Endothelial cell of umbilical vein (primary cell): ENCODE measurements at regions not wholly inside any gene's neighbourhood (a gene's known extent, or its start where the extent isn't known, plus 50 kb on each side); places are given as distances from the start of the nearest gene placed in this dataset.
A peak's percentile ranks its signal among the peaks of the same experiment; 100 is the strongest.
"Not testable (repeated sequence)": the region's sequence is repeated elsewhere in the genome, so short reads cannot be mapped to it uniquely, and the experiment has no call there.

Source experiments
- BruUV-seq: library from RNA; stranded (reverse); fragments of 400-500 nt; replicated peaks from 2 replicates; lab custom pipeline; 2021; lab: Mats Ljungman, UMichigan
- CTCF ChIA-PET: fragments of 300-600, 350-600 bp; sonication (Branson Sonifier 250); formaldehyde crosslinking; loops from one replicate; lab custom pipeline; 2021; ENCODE audit warnings: antibody characterized with exemption, inconsistent platforms; lab: Charles Lee
- POLR2A ChIA-PET: fragments of 300-600, 350-600 bp; sonication (Branson Sonifier 250); formaldehyde crosslinking; loops from one replicate; lab custom pipeline; 2021; ENCODE audit warnings: antibody characterized with exemption, inconsistent platforms; lab: Charles Lee
- DNase-seq: peaks from one replicate; pipeline ENCODE4 v3.0.0-alpha.2; 2011; ENCODE audit warnings: low read depth, low spot score
- FAIRE-seq: peaks from 2 replicates; lab custom pipeline; 2011; peaks lifted over from hg19 to GRCh38; lab: Jason Lieb, UNC
- H2AFZ ChIP-seq: 2 replicates; pipeline ENCODE4 v1.6.0; 2012; ENCODE audit warnings: low read depth, low read length, control low read depth, inconsistent platforms
- H3K27ac ChIP-seq: 2 replicates; pipeline ENCODE4 v1.5.1; 2011; ENCODE audit warnings: low read depth, mild to moderate bottlenecking, control low read depth, low read length, moderate library complexity; ENCODE audit not compliant: insufficient read depth
- H3K27me3 ChIP-seq, 2 experiments: 2 replicates each; pipeline versions ENCODE4 v1.6.0 to v1.6.1; 2011; ENCODE audit warnings: low read length in 2 of 2, mixed read lengths in 1 of 2; ENCODE audit not compliant: control insufficient read depth in 2 of 2, insufficient read depth in 2 of 2
- H3K36me3 ChIP-seq, 2 experiments: 2 replicates in 1 of 2; 3 replicates in 1 of 2; pipeline ENCODE4 v1.5.1; 2011; ENCODE audit warnings: low read length in 2 of 2, mild to moderate bottlenecking in 1 of 2, moderate library complexity in 1 of 2; ENCODE audit not compliant: control insufficient read depth in 2 of 2, insufficient read depth in 2 of 2; ENCODE audit errors: extremely low read depth in 1 of 2
- H3K4me1 ChIP-seq: 3 replicates; pipeline ENCODE4 v1.5.1; 2011; ENCODE audit warnings: mild to moderate bottlenecking, low read length; ENCODE audit not compliant: control insufficient read depth, insufficient read depth; ENCODE audit errors: extremely low read depth
- H3K4me2 ChIP-seq: 2 replicates; pipeline ENCODE4 v1.6.1; 2011; ENCODE audit warnings: low read length, control low read depth, mixed read lengths; ENCODE audit not compliant: insufficient read depth
- H3K4me3 ChIP-seq, 3 experiments: fragments of 200-600 bp in 1 of 3; sonication (generic), shearing (Covaris generic) in 1 of 3; replicated peaks in 1 of 3; 2 replicates each; pipeline ENCODE4 v1.5.1; 2011 to 2016; ENCODE audit warnings: control low read depth in 3 of 3, low read length in 3 of 3, mild to moderate bottlenecking in 2 of 3, inconsistent platforms in 1 of 3, low read depth in 1 of 3, moderate library complexity in 1 of 3; ENCODE audit not compliant: insufficient read depth in 1 of 3
- H3K79me2 ChIP-seq: 2 replicates; pipeline ENCODE4 v1.6.0; 2012; ENCODE audit warnings: low read length, inconsistent platforms; ENCODE audit not compliant: control insufficient read depth, insufficient read depth
- H3K9ac ChIP-seq: replicated peaks from 2 replicates; pipeline ENCODE3; 2011; ENCODE audit warnings: low read length, control low read depth; ENCODE audit not compliant: insufficient read depth; ENCODE audit errors: extremely low read depth
- H3K9me1 ChIP-seq: replicated peaks from 3 replicates; pipeline ENCODE4 v1.6.0; 2011; ENCODE audit warnings: mild to moderate bottlenecking, low read length; ENCODE audit not compliant: control insufficient read depth, insufficient read depth; ENCODE audit errors: extremely low read depth
- H3K9me3 ChIP-seq: replicated peaks from 2 replicates; pipeline ENCODE4 v1.5.1; 2012; ENCODE audit warnings: low read length, inconsistent platforms; ENCODE audit not compliant: control insufficient read depth, insufficient read depth
- H4K20me1 ChIP-seq: replicated peaks from 2 replicates; pipeline ENCODE3; 2011; ENCODE audit warnings: mild to moderate bottlenecking, low read length; ENCODE audit not compliant: control insufficient read depth, insufficient read depth; ENCODE audit errors: extremely low read depth
- EZH2 ChIP-seq: IDR thresholded peaks from 2 replicates; pipeline ENCODE4 v1.6.1; 2012; ENCODE audit warnings: borderline replicate concordance, low read depth, mild to moderate bottlenecking, moderate library complexity, low read length, inconsistent platforms; ENCODE audit not compliant: severe bottlenecking
- GATA2 ChIP-seq: IDR thresholded peaks from 2 replicates; pipeline ENCODE4 v1.7.0; 2011; ENCODE audit warnings: low read depth, mild to moderate bottlenecking, moderate library complexity, mixed read lengths, low read length; ENCODE audit not compliant: insufficient read length, insufficient read depth
- JUN ChIP-seq: IDR thresholded peaks from 2 replicates; pipeline ENCODE4 v1.6.1; 2011; ENCODE audit warnings: borderline replicate concordance, low read depth; ENCODE audit not compliant: insufficient read length, insufficient read depth
- MYC ChIP-seq: IDR thresholded peaks from one replicate; pipeline ENCODE4 v1.6.1; 2011; ENCODE audit warnings: mild to moderate bottlenecking, low read depth, low read length
- POLR2A ChIP-seq: IDR thresholded peaks from 2 replicates; pipeline ENCODE4 v1.6.1; 2012; ENCODE audit warnings: low read depth, mild to moderate bottlenecking, control low read depth, low read length
- dilution Hi-C: fragments of 300-500 bp; cut with MboI; formaldehyde crosslinking; loops from one replicate; pipeline ENCODE4 v1.15.0; 2019; ENCODE audit warnings: low sequenced_read_pairs; ENCODE audit not compliant: extremely low pct_ligation_motif_present
- intact Hi-C: fragments of 100-400 bp; cut with micrococcal nuclease; formaldehyde crosslinking; loops from one replicate; pipeline ENCODE4 v1.10.0; 2022
- TF ChIP-seq, protein P1 (sequence below), 2 donors: IDR thresholded peaks; 1 replicate in 1 of 2; 2 replicates in 1 of 2; pipeline ENCODE4 v1.5.1; 2011; ENCODE audit warnings: low read length in 2 of 2, mild to moderate bottlenecking in 2 of 2, moderate library complexity in 2 of 2, control low read depth in 1 of 2, inconsistent platforms in 1 of 2, low read depth in 1 of 2; ENCODE audit not compliant: insufficient read depth in 1 of 2; ENCODE audit errors: extremely low read depth in 1 of 2

DNA sequence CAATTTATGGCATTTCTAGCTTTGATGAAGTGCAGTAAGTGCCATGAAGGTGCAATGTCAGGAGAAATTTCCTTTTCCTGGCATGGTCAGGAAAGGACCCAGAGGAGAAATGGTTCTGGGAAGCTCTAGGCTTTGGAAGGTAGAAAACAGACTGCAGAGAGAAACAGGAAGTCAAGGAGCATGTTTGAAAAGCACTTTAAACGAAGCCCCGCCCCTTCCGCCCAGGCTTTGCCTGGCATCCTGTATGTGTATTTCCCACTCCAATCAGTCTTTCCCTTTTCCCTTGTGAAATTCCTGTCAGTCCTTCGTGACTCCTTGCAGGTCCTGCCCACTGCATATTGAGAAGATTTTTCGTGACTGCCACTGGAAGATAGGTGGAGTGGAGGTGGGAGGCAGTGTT lies 320.9 kb upstream of the SASH1 start:
- H3K27me3 ChIP-seq = no peaks in the 10 kb centered on the region
- FAIRE-seq (no peak), DNase-seq (peak; percentile 91)
- peak overlapping the region; percentile 51 for H3K4me2 ChIP-seq
- no peaks in the 10 kb centered on the region for H3K9me1 ChIP-seq
- dilution Hi-C loops (no loop called here), intact Hi-C loops (loop anchor here (1.0 to 10.0 kb wide), 8 partner anchors 43 to 819 kb away; no protein-coding TSS in a partner anchor)
- no peaks in the 10 kb centered on the region for H3K36me3 ChIP-seq
- peak overlapping the region in 2 of 3 experiments; percentile 3 to 18 for H3K4me3 ChIP-seq
- no TSS peak for BruUV-seq
- peak overlapping the region; percentile 75 for H2AFZ ChIP-seq
- no peaks in the 10 kb centered on the region for H3K9me3 ChIP-seq
- peaks cover 18% of the 10 kb centered on the region for H3K4me1 ChIP-seq
- H3K9ac ChIP-seq = peak overlapping the region; percentile 62
- H3K27ac ChIP-seq = peak overlapping the region; percentile 87
- no peaks in the 10 kb centered on the region for H4K20me1 ChIP-seq
- ChIA-PET CTCF (interaction anchor here (0.6 to 1.1 kb wide), 2 partner anchors 112 to 515 kb away, joined by 3 to 5 read pairs; no protein-coding TSS in a partner anchor), POLR2A (no interaction called here)
- H3K79me2 ChIP-seq = no peaks in the 10 kb centered on the region
- TF ChIP-seq POLR2A (no peak), EZH2 (no peak), MYC (no peak), JUN (no peak), GATA2 (no peak)
- TF ChIP-seq, protein P1, sequence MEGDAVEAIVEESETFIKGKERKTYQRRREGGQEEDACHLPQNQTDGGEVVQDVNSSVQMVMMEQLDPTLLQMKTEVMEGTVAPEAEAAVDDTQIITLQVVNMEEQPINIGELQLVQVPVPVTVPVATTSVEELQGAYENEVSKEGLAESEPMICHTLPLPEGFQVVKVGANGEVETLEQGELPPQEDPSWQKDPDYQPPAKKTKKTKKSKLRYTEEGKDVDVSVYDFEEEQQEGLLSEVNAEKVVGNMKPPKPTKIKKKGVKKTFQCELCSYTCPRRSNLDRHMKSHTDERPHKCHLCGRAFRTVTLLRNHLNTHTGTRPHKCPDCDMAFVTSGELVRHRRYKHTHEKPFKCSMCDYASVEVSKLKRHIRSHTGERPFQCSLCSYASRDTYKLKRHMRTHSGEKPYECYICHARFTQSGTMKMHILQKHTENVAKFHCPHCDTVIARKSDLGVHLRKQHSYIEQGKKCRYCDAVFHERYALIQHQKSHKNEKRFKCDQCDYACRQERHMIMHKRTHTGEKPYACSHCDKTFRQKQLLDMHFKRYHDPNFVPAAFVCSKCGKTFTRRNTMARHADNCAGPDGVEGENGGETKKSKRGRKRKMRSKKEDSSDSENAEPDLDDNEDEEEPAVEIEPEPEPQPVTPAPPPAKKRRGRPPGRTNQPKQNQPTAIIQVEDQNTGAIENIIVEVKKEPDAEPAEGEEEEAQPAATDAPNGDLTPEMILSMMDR (IDR thresholded peaks at IDR 0.05; ENCODE audit: extremely low read depth in 1 of 2, insufficient read depth in 1 of 2, low read depth in 1 of 2, low read length in 2 of 2) = no peak

DNA sequence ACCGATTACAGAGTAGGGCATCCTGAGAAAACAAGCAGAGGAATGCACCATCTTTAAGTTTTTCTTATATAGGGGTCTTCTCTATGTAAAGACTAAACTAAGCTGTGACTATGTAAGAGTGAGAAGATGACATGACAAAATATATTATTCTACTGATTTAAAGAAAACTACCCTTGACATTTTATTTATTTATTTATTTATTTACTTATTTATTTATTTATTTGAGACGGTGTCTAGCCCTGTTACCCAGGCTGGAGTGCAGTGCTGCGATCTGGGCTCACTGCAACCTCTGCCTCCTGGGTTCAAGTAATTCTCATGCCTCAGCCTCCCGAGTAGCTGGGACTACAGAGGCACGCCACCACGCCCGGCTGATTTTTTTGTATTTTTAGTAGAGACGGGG lies 320.4 kb upstream of the SASH1 start:
- FAIRE-seq, POLR2A ChIA-PET, H3K9me1 ChIP-seq, DNase-seq, H3K79me2 ChIP-seq, H3K36me3 ChIP-seq, H3K27me3 ChIP-seq, H3K9me3 ChIP-seq, H4K20me1 ChIP-seq, dilution Hi-C loops: not testable (repeated sequence)
- TSS peak; percentile 55 for BruUV-seq
- CTCF ChIA-PET = interaction anchor here (1.1 kb wide), 1 partner anchor 515 kb away, joined by 3 read pairs; no protein-coding TSS in a partner anchor
- Histone ChIP-seq H3K4me2 (peak overlapping the region; percentile 51), H2AFZ (peak overlapping the region; percentile 75), H3K9ac (peak overlapping the region; percentile 1), H3K4me1 (peaks cover 18% of the 10 kb centered on the region), H3K27ac (peak overlapping the region; percentile 87), H3K4me3 (peak overlapping the region in 2 of 3 experiments; percentile 3 to 18)
- intact Hi-C loops = loop anchor here (10.0 kb wide), 1 partner anchor 443 kb away; no protein-coding TSS in a partner anchor
